HCT116 (cell line): ENCODE measurements at regions not wholly inside any gene's neighbourhood (a gene's known extent, or its start where the extent isn't known, plus 50 kb on each side); places are given as distances from the start of the nearest gene placed in this dataset.
"Not testable (repeated sequence)": the region's sequence is repeated elsewhere in the genome, so short reads cannot be mapped to it uniquely, and the experiment has no call there.

ENCODE experiments used
- ATAC-seq: fragments of 200-7000 bp; cut with Tn5 transposase; 2 replicates; pipeline ENCODE4 v1.9.1; 2020; ENCODE audit warnings: mild to moderate bottlenecking, moderate library complexity
- BruUV-seq: library from RNA; stranded (reverse); fragments of 400-500 nt; replicated peaks from 2 replicates; lab custom pipeline; 2021; lab: Mats Ljungman, UMichigan
- CTCF ChIA-PET: fragments of 300-600 bp; sonication (Branson Sonifier 250); formaldehyde crosslinking; loops from one replicate; lab custom pipeline; 2021; ENCODE audit warnings: antibody characterized with exemption; lab: Charles Lee
- POLR2A ChIA-PET: fragments of 300-600, 350-600 bp; sonication (Branson Sonifier 250); formaldehyde crosslinking; loops from one replicate; lab custom pipeline; 2021; ENCODE audit warnings: antibody characterized with exemption; lab: Charles Lee
- RAD21 ChIA-PET, 2 experiments: fragments of 300-600 bp; sonication (Branson Sonifier 250); formaldehyde crosslinking; loops; one replicate each; lab custom pipeline; 2023; ENCODE audit warnings: low total read pairs in 2 of 2; ENCODE audit not compliant: uncharacterized antibody in 2 of 2, unreplicated experiment in 2 of 2, low non-redundant PET in 1 of 2; lab: Charles Lee
- DNase-seq: peaks from one replicate; pipeline ENCODE4 v3.0.0-alpha.2; 2010; ENCODE audit warnings: low read depth, low spot score
- H2AFZ ChIP-seq: fragments of 200-600 bp; shearing (Covaris generic), sonication (generic); 2 replicates; pipeline ENCODE4 v1.6.1; 2017; ENCODE audit warnings: low read depth, mixed run types, mixed read lengths, antibody characterized with exemption, low read length; ENCODE audit not compliant: poor library complexity, severe bottlenecking
- H3K27ac ChIP-seq: 2 replicates; pipeline ENCODE4 v1.5.1; 2012; ENCODE audit warnings: low read depth, low read length
- H3K27me3 ChIP-seq: fragments of 200-600 bp; sonication (generic); 2 replicates; pipeline ENCODE4 v1.6.1; 2016; ENCODE audit warnings: mixed run types, low read length, mixed read lengths; ENCODE audit not compliant: insufficient read depth
- H3K36me3 ChIP-seq, 2 experiments: fragments of 200-500 bp in 1 of 2; fragments of 200-600 bp in 1 of 2; sonication (Bioruptor generic) in 1 of 2; sonication (generic) in 1 of 2; 2 replicates each; pipeline versions ENCODE4 v1.5.1 to v1.6.1; 2014 to 2016; ENCODE audit warnings: low read length in 2 of 2, inconsistent platforms in 1 of 2, mixed read lengths in 1 of 2, mixed run types in 1 of 2; ENCODE audit not compliant: insufficient read depth in 2 of 2, control insufficient read depth in 1 of 2
- H3K4me1 ChIP-seq, 2 experiments: fragments of 200-600 bp in 1 of 2; sonication (generic) in 1 of 2; 2 replicates each; pipeline versions ENCODE4 v1.5.1 to v1.6.1; 2012 to 2017; ENCODE audit warnings: low read length in 2 of 2, inconsistent platforms in 1 of 2, mild to moderate bottlenecking in 1 of 2, mixed read lengths in 1 of 2, mixed run types in 1 of 2, moderate library complexity in 1 of 2; ENCODE audit not compliant: insufficient read depth in 2 of 2, control insufficient read depth in 1 of 2
- H3K4me2 ChIP-seq: fragments of 200-600 bp; sonication (generic); 2 replicates; pipeline ENCODE4 v1.6.1; 2017; ENCODE audit warnings: mixed run types, low read length, mixed read lengths
- H3K4me3 ChIP-seq, 2 experiments: fragments of 200-600 bp in 1 of 2; sonication (generic) in 1 of 2; replicated peaks in 1 of 2; 2 replicates each; pipeline ENCODE4 v1.5.1; 2011 to 2016; ENCODE audit warnings: low read length in 2 of 2, control low read depth in 1 of 2, low read depth in 1 of 2, mild to moderate bottlenecking in 1 of 2, mixed read lengths in 1 of 2, mixed run types in 1 of 2
- H3K79me2 ChIP-seq: fragments of 200-600 bp; sonication (generic); 2 replicates; pipeline ENCODE4 v1.6.1; 2017; ENCODE audit warnings: mild to moderate bottlenecking, mixed run types, low read length, moderate library complexity, mixed read lengths; ENCODE audit not compliant: insufficient read depth
- H3K9ac ChIP-seq: fragments of 200-600 bp; sonication (generic); 2 replicates; pipeline ENCODE4 v1.6.1; 2016; ENCODE audit warnings: low read length, mixed read lengths
- H3K9me2 ChIP-seq: fragments of 200-600 bp; sonication (generic), shearing (Covaris generic); 2 replicates; pipeline ENCODE4 v1.6.1; 2017; ENCODE audit warnings: mixed run types, mild to moderate bottlenecking, moderate library complexity; ENCODE audit not compliant: insufficient read depth
- H3K9me3 ChIP-seq, 2 experiments: fragments of 200-500 bp in 1 of 2; fragments of 200-600 bp in 1 of 2; sonication (Bioruptor generic) in 1 of 2; sonication (generic) in 1 of 2; 2 replicates each; pipeline ENCODE4 v1.6.1; 2014 to 2017; ENCODE audit warnings: low read length in 2 of 2, mixed read lengths in 2 of 2, inconsistent platforms in 1 of 2, low read depth in 1 of 2, mild to moderate bottlenecking in 1 of 2, mixed run types in 1 of 2, moderate library complexity in 1 of 2; ENCODE audit not compliant: control insufficient read depth in 1 of 2, insufficient read depth in 1 of 2
- H4K20me1 ChIP-seq: fragments of 200-600 bp; sonication (generic), shearing (Covaris generic); 2 replicates; pipeline ENCODE4 v1.6.1; 2017; ENCODE audit warnings: mixed run types, mild to moderate bottlenecking, moderate library complexity; ENCODE audit not compliant: insufficient read depth
- ATF3 ChIP-seq: IDR thresholded peaks from 2 replicates; pipeline ENCODE4 v1.6.1; 2012
- CEBPB ChIP-seq: IDR thresholded peaks from 2 replicates; pipeline ENCODE4 v1.6.1; 2012; ENCODE audit warnings: low read depth
- CTCF ChIP-seq, 3 experiments: fragments of 200-600 bp in 1 of 3; sonication (generic) in 1 of 3; IDR thresholded peaks in 2 of 3; conservative IDR thresholded peaks in 1 of 3; 2 replicates each; pipeline ENCODE4 v1.5.1; 2012 to 2017; ENCODE audit warnings: low read depth in 2 of 3, low read length in 2 of 3, antibody characterized with exemption in 1 of 3, borderline replicate concordance in 1 of 3, control low read depth in 1 of 3, mild to moderate bottlenecking in 1 of 3, mixed read lengths in 1 of 3, mixed run types in 1 of 3, moderate library complexity in 1 of 3; ENCODE audit not compliant: insufficient read depth in 1 of 3
- ELF1 ChIP-seq: IDR thresholded peaks from 2 replicates; pipeline ENCODE4 v1.6.1; 2012; ENCODE audit warnings: low read depth, borderline replicate concordance
- EZH2 ChIP-seq: fragments of 200-600 bp; sonication (generic); IDR thresholded peaks from 2 replicates; pipeline ENCODE4 v1.6.1; 2017; ENCODE audit warnings: antibody characterized with exemption, mixed run types
- FOSL1 ChIP-seq: IDR thresholded peaks from 2 replicates; pipeline ENCODE4 v1.6.1; 2012; ENCODE audit warnings: low read depth
- JUND ChIP-seq: IDR thresholded peaks from 2 replicates; pipeline ENCODE4 v1.6.1; 2012
- POLR2A ChIP-seq: IDR thresholded peaks from 2 replicates; pipeline ENCODE4 v1.7.0; 2011; ENCODE audit warnings: borderline replicate concordance; ENCODE audit not compliant: insufficient read depth, insufficient read length; ENCODE audit errors: extremely low read depth
- POLR2AphosphoS5 ChIP-seq: IDR thresholded peaks from 2 replicates; pipeline ENCODE4 v1.6.1; 2011; ENCODE audit warnings: mild to moderate bottlenecking, low read depth, low read length, moderate library complexity
- RAD21 ChIP-seq: IDR thresholded peaks from 2 replicates; pipeline ENCODE4 v1.6.1; 2012; ENCODE audit warnings: low read depth, mild to moderate bottlenecking
- REST ChIP-seq: IDR thresholded peaks from 2 replicates; pipeline ENCODE4 v1.6.1; 2012; ENCODE audit warnings: low read depth
- SIN3A ChIP-seq: IDR thresholded peaks from 2 replicates; pipeline ENCODE4 v1.6.1; 2012; ENCODE audit warnings: low read depth
- SP1 ChIP-seq: IDR thresholded peaks from 2 replicates; pipeline ENCODE4 v1.6.1; 2012; ENCODE audit warnings: low read depth
- TCF7L2 ChIP-seq: IDR thresholded peaks from 2 replicates; pipeline ENCODE4 v1.7.0; 2011; ENCODE audit warnings: borderline replicate concordance, inconsistent platforms; ENCODE audit not compliant: insufficient read depth, insufficient read length; ENCODE audit errors: extremely low read depth
- YY1 ChIP-seq: IDR thresholded peaks from 2 replicates; pipeline ENCODE4 v1.6.1; 2011; ENCODE audit warnings: low read length, low read depth, moderate library complexity, mild to moderate bottlenecking; ENCODE audit not compliant: insufficient replicate concordance; ENCODE audit errors: extremely low read depth
- ZFX ChIP-seq: fragments of 450-650 bp; IDR thresholded peaks from 2 replicates; pipeline ENCODE4 v1.6.1; 2017
- ZNF274 ChIP-seq: fragments of 200-500 bp; sonication (Bioruptor generic); IDR thresholded peaks from 2 replicates; pipeline ENCODE4 v1.6.1; 2014; ENCODE audit warnings: mild to moderate bottlenecking, low read depth, low read length, inconsistent platforms
- intact Hi-C: fragments of 100-400 bp; cut with micrococcal nuclease; formaldehyde crosslinking; loops from 2 replicates; pipeline ENCODE4 v1.10.0; 2022

GRCh38 chrX:115359508-115359907, 70.0 kb downstream of the LUZP4 start:
- H4K20me1 ChIP-seq, H3K4me3 ChIP-seq, H3K9me2 ChIP-seq, H3K4me1 ChIP-seq, RAD21 ChIA-PET, BruUV-seq, DNase-seq, H2AFZ ChIP-seq, ATAC-seq, H3K36me3 ChIP-seq, intact Hi-C loops, H3K79me2 ChIP-seq, H3K27me3 ChIP-seq, H3K27ac ChIP-seq, H3K9ac ChIP-seq, CTCF ChIA-PET, H3K4me2 ChIP-seq, H3K9me3 ChIP-seq, POLR2A ChIA-PET: not testable (repeated sequence)

GRCh38 chrX:115360220-115360781, 70.8 kb downstream of the LUZP4 start:
- H3K4me2 ChIP-seq: no peak overlapping the region
- no peak overlapping the region for H3K27ac ChIP-seq
- POLR2A ChIA-PET: no interaction called here
- no peaks in the 10 kb centered on the region for H3K79me2 ChIP-seq
- ATAC-seq (no peak), DNase-seq (no peak)
- no peaks in the 10 kb centered on the region for H3K36me3 ChIP-seq
- RAD21 ChIA-PET: no interaction called here
- H3K9ac ChIP-seq: no peak overlapping the region
- H3K9me3 ChIP-seq: no peaks in the 10 kb centered on the region
- no peak overlapping the region for H3K4me3 ChIP-seq
- H3K9me2 ChIP-seq: no peaks in the 10 kb centered on the region
- no peaks in the 10 kb centered on the region for H3K4me1 ChIP-seq
- BruUV-seq: no TSS peak
- no peak overlapping the region for H2AFZ ChIP-seq
- no peaks in the 10 kb centered on the region for H3K27me3 ChIP-seq
- CTCF ChIA-PET: no interaction called here
- intact Hi-C loops: no loop called here
- no peaks in the 10 kb centered on the region for H4K20me1 ChIP-seq
- TF ChIP-seq YY1 (no peak), POLR2A (no peak), EZH2 (no peak), REST (no peak), JUND (no peak), ELF1 (no peak), TCF7L2 (no peak), ZFX (no peak), SIN3A (no peak), ZNF274 (no peak), FOSL1 (no peak), CTCF (IDR thresholded peaks at IDR 0.05 in 2 of 3, conservative IDR thresholded peaks at IDR 0.05 in 1 of 3; ENCODE audit: borderline replicate concordance in 1 of 3, insufficient read depth in 1 of 3, low read depth in 2 of 3, low read length in 2 of 3) (no peak), POLR2AphosphoS5 (no peak), CEBPB (no peak), RAD21 (no peak), ATF3 (no peak), SP1 (no peak)
